ENCODE measurements at regions not wholly inside any gene's neighbourhood (a gene's known extent, or its start where the extent isn't known, plus 50 kb on each side); places are given as distances from the start of the nearest gene placed in this dataset.
A peak's percentile ranks its signal among the peaks of the same experiment; 100 is the strongest.

DNA sequence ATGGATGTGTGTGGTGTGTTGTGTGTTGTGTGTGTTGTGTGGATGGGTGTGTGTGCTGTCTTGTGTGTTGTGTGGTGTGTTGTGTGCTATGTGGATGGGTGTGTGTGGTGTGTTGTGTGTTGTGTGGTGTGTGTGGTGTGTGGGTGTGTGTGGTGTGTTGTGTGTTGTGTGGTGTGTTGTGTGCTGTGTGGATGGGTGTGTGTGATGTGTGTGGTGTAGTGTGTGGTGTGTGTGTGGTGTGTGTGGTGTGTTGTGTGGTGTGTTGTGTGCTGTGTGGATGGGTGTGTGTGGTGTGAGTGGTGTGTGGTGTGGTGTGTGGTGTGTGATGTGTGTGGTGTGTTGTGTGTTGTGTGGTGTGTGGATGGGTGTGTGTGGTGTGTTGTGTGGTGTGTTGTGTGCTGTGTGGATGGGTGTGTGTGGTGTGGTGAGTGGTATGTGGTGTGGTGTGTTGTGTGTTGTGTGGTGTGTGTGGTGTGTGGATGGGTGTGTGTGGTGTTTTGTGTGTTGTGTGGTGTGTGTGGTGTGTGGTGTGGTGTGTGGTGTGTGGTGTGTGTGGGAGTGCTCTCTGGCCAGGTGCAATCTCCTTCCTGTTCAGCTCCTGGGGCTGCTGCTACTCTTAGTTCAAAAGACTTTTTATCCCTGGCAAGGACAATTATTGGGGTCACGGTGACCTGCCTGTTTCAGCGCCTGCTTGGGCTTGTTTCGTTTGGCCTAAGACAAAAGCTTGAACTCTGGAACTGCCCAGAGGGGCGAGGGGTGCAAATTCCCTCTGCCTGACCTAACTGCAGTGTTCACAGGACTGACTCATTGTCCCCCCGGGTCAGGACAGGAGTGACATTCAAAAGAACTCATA is 101.1 kb downstream of the UBIAD1 start:
- no peak for DNase-seq (ENCODE audit: low read depth in 2 of 2)

DNA sequence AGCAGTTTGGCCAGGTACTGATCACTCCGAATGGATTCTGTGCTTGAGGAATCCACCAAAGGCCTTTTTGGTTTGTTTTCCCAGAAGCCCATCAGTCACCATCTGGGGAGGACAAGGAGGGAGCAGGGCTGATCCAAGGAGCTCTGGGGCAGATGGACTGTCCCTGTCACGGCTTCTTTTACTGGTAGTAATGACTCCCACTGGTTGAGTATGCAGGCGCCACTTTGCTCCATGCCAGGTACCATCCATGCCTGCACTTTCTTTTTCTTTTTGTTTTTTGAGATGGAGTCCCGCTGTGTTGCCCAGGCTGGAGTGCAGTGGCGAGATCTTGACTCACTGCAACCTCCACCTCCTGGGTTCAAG is 101.7 kb downstream of the UBIAD1 start:
- no peak for DNase-seq (ENCODE audit: low read depth in 2 of 2)

DNA sequence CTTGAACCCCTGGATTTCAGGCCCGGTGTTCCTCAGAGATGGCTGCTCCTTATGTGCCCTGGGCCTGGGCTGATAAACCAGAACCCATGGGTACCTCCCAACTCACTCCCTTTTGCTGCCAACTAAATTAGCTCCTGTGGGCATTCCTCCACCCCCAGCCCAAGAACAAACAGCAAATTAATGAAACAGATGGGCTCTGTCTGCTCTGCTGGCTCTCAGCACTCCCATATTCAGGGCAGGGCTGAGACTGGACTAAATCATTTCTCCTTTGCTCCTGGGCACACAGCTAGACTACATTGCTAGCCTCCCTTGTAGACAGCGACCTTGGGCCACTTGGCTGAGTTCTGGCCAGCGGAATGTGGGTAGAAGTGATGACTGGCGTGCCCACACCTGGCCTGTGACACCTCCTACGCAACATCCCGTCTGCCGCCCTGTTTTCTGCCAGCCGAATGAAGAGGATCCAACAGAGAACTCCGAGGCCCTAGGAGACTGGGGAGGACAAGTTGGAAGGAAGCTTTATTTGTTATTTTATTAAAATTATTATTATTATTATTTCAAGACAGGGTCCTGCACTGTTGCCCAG is 101.9 kb upstream of the DISP3 start:
- no peak for DNase-seq (ENCODE audit: low read depth in 2 of 2)

DNA sequence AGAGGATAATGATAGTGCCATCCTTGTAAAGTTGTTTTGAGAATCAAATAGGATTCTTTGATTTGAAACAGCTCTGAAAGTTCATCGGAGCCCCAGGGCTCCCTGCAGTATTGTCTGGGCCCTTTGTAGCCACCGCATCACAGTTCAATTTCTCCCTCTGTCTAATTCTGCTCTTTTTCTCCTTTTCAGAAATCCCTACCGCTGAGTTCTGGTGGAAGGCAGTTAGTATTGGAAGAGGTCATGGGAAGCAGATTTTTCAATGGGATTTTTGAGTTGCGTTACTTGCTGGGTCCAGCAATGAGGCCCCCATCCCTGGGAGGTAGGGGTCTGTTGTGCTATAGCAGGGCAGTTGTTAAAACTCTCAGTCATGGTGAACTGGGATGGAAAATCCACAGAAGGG is 101.0 kb upstream of the DISP3 start:
- no peak for DNase-seq (ENCODE audit: low read depth in 2 of 2)

DNA sequence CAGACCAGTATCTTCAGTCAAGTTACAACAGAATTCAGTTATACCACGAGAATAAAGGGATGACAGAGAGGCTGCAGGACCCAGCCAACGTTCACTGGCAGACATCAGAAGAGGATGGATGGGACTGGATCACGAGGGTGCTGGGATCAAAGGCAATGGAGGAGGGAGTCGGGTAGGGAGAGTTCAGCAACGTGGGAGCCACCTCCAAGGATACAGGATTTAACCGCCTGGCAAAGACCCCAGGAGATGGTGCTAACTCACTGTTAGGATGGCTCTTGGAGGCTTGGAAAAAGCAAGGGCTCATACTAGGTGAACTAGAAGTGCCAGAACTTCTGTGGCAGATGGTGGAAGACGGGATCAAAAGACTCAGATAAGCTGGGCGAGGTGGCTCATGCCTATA is 99.1 kb upstream of the DISP3 start:
- no peak for DNase-seq (ENCODE audit: low read depth in 2 of 2)

DNA sequence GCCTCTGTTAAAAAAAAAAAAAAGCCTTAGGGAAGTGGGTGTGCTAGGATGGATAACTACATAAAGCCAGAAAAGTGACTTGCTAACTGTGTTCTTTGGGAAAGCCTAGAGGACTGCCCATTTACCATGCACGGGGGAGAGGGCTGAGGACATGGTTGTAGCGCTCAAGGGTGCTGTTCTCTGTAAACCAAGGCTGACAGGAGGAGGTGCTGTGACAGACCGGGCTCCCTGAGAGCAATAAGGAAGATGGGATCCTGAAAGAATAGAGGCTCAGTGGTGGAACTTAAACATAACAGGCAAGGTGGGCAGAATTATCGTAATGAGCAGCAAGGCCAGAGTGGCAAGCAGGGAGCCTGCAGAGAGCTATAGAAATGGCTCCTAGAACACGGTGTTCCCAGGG is 98.5 kb upstream of the DISP3 start:
- DNase-seq (ENCODE audit: low read depth in 2 of 2) = no peak

DNA sequence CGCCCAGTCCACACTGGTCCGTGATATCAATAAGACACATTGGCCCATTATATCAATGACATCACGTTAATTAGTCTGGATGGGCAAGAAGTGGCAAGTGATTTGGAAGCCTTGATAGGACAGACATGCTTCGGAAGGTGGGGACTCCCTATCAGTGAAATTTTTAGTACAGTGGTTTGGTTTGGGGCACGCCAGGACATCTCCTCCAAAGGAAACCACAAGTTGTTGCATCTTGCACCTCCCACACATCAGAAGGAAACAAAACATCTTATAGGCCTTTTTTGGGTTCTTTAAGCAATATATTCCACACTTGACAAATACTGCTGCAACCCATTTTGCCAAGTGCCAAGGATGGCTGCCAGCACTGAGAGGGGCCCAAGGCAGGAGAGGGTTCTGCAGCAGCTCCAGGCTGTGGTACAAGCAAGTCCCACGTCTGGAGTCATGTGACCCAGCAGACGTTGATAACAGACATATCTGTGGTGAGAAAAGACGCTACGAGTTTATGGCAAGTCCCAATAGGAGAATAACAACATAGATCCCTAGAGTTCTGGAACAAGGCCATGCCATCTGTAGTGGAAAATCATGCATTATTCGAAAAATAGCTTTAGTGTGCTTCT is 95.3 kb upstream of the DISP3 start:
- DNase-seq (ENCODE audit: low read depth in 2 of 2) = no peak

DNA sequence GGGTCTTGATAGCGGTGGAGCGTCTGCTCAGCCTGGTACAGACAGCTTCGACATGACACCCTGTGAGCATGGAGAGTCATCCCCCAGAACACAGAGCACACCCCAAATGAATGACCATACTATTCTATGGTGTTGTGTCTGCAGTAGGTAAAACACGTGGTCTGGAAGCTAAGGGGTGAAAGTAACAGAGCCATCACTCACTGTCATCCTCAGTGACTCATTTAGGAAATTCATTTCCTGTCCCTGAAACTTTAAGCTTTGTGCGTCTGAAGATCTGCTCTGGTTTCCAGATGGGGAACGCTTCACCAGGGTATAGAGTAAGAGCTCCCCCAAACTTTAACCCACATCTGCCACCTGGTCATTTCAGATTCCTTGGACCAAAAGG is 94.8 kb upstream of the DISP3 start:
- DNase-seq (ENCODE audit: low read depth in 2 of 2) = no peak

DNA sequence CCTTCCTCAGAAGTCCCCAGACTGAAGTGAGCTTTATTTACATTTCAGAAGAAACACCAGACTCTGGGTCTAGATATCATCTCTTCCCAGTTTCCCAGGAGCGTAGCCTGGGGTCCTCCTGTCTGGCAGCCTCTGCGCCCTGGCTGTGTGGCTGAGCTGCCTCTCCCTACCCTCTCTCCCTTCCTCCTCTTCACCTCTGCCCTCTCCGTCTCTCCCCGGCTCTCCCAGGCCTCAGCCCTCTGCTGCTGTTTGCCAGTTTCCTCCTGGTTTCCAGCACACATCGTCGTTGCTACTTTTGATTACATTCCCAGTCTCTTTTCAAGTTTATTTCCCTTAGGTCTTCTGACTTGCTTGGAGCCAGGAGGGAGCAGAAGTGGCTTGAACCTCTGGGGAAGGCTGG is 91.1 kb upstream of the DISP3 start:
- DNase-seq (ENCODE audit: low read depth in 2 of 2) = no peak

DNA sequence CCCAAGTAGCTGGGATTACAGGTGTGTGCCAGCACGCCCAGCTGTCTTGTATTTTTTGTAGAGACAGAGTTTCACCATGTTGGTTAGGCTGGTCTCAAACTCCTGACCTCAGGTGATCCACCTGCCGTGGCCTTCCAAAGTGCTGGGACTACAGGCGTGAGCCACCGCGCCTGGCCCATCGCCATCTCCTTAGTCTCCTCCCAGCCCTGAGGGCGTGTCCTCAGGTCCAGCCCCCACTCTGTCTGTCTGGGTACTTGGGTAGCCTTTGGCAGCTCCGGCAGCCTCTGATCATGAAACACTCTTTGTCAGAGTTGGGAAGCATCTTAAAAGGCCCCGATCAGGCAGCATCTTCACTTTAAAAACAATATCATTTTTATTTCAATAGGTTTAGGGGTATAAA is 90.3 kb upstream of the DISP3 start:
- no peak for DNase-seq (ENCODE audit: low read depth in 2 of 2)

DNA sequence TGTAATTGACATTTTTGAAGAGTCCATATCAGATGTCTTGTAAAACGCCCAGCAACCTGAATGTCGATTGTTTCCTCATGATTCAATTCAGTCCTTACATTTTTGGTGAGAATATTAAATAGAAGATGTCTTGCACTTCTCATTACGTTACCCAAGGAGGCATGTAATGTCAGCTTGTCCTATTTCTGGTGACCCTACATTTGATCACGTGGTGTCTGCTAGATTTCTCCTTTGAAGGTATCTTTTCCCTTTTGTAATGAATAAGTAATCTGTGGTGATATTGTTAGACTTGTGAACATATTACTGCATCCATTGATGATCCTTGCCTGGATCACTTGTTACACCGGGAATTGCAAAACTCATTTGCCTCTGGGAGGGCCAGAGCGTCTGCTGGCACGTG is 87.6 kb upstream of the DISP3 start:
- DNase-seq (ENCODE audit: low read depth in 2 of 2) = no peak

DNA sequence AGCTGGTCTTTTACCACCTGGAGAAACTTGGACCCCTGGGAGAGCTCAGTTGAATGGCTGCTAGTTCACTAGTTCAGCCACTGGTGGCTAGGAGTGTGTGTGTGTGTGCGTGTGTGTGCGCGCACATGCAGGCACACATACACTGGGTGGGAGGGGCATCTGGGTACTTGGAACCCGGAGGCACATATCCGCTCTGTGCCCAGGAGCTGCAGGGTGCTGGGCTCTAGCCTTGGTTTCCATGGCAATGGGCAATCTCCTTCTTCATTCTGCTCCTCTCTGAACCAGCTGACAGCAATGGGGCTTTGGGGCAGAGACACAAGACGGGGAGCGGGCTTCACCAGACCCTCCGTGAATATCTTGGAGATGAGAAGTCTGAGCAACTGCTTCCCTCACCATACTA is 87.1 kb upstream of the DISP3 start:
- DNase-seq (ENCODE audit: low read depth in 2 of 2) = no peak

DNA sequence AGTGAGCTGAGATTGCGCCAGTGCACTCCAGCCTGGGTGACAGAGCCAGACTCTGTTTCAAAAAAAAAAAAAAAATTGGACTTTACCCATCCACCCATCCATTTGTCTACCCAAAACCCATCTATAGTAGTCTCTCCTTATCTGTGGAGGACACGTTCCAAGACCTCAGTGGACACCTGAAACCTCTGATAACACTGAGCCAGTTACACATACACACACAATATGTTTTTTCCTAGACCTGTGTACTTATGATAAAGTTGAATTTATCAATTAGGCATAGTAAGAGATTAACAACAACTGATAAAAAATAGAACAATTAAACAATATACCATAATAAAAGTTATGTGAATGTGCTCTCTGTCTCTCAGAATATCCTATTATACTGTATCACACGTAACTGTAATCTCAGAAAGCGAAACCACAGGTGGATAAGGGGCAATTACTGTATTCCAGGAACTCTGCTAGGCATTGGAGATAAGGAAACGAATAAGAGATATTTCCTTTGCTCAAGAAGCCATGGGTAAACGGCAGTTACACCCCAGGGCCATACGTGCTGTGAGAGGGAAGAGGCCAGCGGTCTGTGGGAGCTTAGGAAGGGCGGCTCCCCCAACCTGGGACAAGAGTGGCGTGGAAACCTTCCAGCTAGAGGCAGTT is 84.2 kb upstream of the DISP3 start:
- no peak for DNase-seq (ENCODE audit: low read depth in 2 of 2)

DNA sequence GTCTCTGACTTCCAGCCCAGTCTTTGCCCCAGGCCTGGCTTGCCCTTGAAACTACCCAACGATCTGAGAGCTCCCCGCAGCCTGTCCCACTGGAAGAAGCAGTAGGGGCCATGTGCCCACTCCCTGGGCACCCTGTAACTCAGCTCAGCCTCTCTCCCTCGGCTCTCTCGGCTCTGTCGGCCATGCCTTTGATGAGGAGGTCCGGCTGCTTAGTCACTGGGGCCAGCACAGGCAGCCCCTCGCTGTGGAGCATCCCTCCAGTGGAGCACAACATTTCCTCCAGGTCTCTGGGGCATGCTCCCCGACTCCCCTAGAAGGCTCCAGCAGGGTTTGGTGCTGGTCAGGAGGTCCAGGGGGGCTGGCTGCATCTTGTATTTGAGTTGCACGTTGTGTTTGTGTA is 83.3 kb upstream of the DISP3 start:
- no peak for DNase-seq (ENCODE audit: low read depth in 2 of 2)

DNA sequence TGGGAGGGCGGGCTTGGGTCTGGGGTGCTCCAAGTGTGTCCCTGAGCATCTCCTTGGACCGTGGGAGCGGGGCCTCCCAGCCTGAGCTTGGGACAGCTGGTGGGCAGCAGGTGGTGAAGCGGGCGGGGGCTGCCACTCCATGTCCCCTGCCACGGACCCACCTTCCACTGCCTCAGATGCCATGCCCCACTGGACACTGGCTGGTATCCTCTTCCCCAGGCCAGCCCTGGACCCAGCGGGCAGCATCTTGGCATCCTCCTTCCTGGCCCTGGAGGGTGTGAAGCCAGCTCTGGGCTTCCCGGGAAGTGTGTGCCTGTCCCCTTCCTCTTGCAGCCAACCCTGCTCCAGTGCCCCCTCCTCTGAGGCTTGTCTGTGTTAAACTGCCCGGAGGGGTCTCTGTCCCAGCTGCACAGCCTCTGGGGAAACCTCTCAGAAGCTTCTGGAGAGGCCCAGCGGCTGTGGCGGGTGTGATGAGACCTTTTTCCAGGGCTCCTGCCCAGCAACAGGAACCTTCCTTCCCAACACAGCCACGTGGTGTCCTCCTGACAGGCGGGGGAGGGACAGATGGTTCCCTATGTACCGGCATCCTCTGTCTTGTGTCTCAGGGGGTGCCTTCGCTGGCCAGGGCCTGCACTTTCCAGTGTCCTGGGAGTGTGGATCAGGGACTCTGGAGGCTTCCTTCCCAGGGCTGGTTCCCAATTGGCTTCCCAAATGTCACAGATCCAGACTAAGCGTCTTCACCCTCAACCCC is 81.6 kb upstream of the DISP3 start:
- DNase-seq (ENCODE audit: low read depth in 2 of 2) = no peak

DNA sequence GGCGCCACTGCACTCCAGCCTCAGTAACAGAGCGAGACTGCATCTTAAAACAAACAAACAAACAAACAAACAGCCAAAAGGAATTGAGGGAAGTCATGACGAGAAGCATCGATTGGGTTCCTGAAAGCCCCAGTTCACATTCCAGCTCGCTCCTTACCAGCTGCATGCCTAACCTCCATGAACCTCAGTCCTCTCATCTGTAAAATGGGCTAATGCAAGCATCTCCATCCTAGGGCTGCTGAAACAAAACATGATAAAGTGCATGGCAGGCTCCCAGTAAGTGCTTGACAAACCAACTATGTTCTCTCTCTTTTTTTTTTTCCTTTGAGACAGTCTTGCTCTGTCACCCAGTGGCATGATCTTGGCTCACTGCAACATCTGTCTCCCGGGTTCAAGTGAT is 79.7 kb upstream of the DISP3 start:
- no peak for DNase-seq (ENCODE audit: low read depth in 2 of 2)

DNA sequence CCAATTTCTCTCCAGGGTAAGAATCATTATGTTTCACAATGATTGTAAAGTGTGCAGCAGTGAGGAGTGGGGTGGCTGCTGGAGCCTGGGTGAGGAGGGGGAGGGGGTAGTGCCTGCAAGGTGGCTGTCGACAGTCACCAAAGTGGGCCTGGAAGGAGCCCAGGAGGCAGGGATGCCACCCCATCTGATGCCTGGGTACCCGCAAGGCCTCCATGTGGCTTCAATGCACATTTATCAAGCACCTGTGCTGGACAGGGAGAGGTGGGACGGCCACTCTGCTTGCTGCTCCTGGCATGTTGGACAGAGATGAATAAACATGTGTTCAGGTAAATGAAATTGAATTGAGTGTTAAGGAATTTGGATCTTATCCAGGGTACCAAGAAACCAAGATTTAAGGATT is 78.8 kb upstream of the DISP3 start:
- no peak for DNase-seq (ENCODE audit: low read depth in 2 of 2)

DNA sequence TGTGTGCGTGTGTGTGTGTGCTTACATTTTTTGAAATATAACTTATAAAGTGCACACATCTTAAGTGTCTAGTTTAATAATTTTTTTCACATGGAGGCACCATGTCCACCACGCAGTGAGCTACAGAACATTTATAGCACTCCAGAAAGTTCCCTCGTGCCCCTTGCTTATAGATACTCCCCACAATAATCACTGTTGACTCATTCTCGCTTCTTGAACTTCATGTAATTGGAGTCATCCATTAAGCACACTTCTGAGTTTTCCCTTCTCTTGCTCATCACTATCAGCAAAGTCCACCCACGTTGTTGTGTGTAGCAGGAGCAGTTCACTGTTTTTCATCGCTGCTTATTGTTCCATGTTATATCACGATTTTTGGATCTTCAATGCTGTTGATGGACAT is 78.4 kb upstream of the DISP3 start:
- no peak for DNase-seq (ENCODE audit: low read depth in 2 of 2)

DNA sequence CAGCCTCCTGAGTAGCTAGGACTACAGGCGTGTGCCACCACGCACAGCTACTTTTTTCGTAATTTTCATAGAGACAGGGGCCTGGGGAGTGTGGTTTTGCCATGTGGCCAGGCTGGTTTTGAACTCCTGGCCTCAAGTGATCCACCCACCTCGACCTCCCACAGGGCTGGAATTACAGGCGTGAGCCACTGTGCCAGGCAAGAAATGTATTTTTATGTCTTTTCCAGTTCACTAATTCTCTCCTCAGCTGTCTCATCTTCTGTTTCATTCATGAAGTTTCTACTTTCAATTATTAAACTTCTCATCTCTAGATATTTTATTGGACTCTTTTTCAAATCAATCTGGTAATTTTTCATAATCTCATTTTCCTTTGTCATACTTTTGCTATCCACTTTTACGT is 72.1 kb upstream of the DISP3 start:
- DNase-seq (ENCODE audit: low read depth in 2 of 2) = no peak

DNA sequence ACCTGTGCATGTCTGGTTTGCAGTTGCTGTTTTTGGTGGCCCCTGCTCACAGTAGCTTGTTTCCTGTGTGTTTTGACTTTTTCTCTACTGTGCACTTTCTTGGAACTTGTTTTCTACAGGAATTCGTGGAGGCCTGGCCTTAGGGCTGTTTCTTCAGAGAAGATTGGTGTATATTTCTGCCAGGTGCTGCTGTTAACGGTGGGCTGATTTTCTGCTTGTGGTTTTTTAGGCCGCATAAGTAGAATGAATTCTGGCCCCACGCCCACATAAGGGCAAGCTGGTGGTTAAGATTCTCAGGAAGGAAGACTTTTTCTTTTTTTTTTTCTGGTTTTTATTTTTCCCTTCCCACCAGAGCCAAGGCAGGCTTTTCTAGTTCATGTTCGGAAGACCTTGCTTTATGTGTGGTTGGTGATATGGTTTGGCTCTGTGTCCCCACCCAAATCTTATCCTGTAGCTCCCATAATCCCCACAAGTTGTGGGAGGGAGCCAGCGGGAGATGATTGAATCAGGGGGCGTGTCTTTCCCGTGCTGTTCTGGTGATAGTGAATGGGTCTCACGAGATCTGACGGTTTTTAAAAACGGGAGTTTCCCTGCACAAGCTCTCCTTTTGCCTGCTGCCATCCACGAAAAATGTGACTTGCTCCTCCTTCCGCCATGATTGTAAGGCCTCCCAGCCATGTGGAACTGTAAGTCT is 71.5 kb upstream of the DISP3 start:
- DNase-seq (ENCODE audit: low read depth in 2 of 2) = peak in 1 of 2 donors; percentile 3

DNA sequence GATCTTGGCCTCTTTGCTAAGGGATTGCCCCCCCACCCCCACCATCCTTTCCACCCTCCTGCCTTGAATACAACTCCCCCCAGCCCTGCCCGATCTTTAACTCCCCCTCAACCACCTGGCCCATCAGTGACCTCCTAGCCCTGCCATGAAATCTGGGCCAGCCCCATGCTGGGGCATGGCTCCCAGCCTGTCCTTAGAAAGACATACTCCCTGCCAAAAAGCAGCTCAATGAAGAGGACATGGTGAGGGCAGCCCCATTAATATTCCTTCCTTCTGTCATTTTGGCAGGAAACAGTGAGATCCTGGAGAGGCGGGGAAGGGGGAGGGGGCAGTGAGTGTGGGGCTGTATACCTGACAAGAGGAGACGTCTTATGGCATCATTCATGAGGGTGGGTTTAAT is 66.8 kb upstream of the DISP3 start:
- no peak for DNase-seq (ENCODE audit: low read depth in 2 of 2)

DNA sequence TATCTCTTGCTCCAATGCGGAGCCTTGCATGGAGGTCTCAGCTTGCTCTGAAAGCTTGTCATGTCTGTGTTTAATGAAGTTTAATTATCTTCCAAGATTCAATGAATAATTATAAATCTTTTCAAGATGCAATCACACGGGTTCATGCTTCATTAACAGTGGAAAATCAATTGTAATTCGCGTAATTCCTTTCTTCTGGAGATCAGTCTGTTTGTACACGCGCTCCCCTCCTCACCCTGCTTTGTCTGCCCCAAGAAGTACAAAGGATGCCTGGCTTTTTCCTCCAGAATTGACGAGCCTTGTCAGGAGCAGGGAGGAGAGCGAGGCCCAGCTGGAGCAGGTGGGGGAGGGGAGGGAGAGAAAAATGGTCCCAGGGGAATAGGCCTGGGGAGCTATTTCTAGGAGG is 65.0 kb upstream of the DISP3 start:
- DNase-seq (ENCODE audit: low read depth in 2 of 2) = no peak

Data from stimulated activated CD4-positive, alpha-beta T cell treated with anti-CD3 and anti-CD28 coated beads, Interleukin-1b, Interleukin-23, amount 100 ng/mL, for 4 hours (primary cell).